B cell (primary cell): ENCODE measurements at regions not wholly inside any gene's neighbourhood (a gene's known extent, or its start where the extent isn't known, plus 50 kb on each side); places are given as distances from the start of the nearest gene placed in this dataset.

Experiments
- ATAC-seq: fragments of 200-7000 bp; cut with Tn5 transposase; one replicate; pipeline ENCODE4 v1.10.0; 2021; ENCODE audit warnings: low read depth, mild to moderate bottlenecking, moderate number of reproducible peaks, moderate library complexity
- CTCF ChIA-PET: fragments of 350-600 bp; sonication (Branson Sonifier 250); formaldehyde crosslinking; loops from one replicate; lab custom pipeline; 2021; ENCODE audit warnings: antibody characterized with exemption, inconsistent platforms; lab: Charles Lee
- POLR2A ChIA-PET: fragments of 350-600 bp; sonication (Branson Sonifier 250); formaldehyde crosslinking; loops from one replicate; lab custom pipeline; 2021; ENCODE audit warnings: antibody characterized with exemption; lab: Charles Lee
- DNase-seq: peaks from one replicate; pipeline ENCODE4 v3.0.0; 2013
- H2AFZ ChIP-seq: 2 replicates; pipeline ENCODE4 v1.6.1; 2012; ENCODE audit warnings: mild to moderate bottlenecking, low read depth, low read length; ENCODE audit not compliant: insufficient read depth, poor library complexity, severe bottlenecking
- H3K27ac ChIP-seq, 2 donors: 1 replicate in 1 of 2; 2 replicates in 1 of 2; pipeline ENCODE4 v1.5.1; 2012 to 2013; ENCODE audit warnings: low read length in 2 of 2, mild to moderate bottlenecking in 2 of 2, moderate library complexity in 1 of 2
- H3K27me3 ChIP-seq, 4 experiments: fragments of 200-600 bp in 1 of 4; sonication (generic) in 1 of 4; replicated peaks in 1 of 4; 1 replicate in 2 of 4; 2 replicates in 2 of 4; pipeline versions ENCODE4 v1.6.1 to v1.7.0; 2013 to 2016; ENCODE audit warnings: low read length in 3 of 4, mild to moderate bottlenecking in 2 of 4, mixed read lengths in 1 of 4, moderate library complexity in 1 of 4; ENCODE audit not compliant: insufficient read depth in 4 of 4, control insufficient read depth in 3 of 4; ENCODE audit errors: control extremely low read depth in 1 of 4
- H3K36me3 ChIP-seq, 2 experiments: replicated peaks in 1 of 2; 1 replicate in 1 of 2; 2 replicates in 1 of 2; pipeline versions ENCODE4 v1.6.1 to v1.7.1; 2013; ENCODE audit warnings: low read length in 1 of 2; ENCODE audit not compliant: insufficient read depth in 2 of 2, control insufficient read depth in 1 of 2; ENCODE audit errors: control extremely low read depth in 1 of 2, extremely low read depth in 1 of 2
- H3K4me1 ChIP-seq, 2 donors: fragments of 200-600 bp in 1 of 2; sonication (generic) in 1 of 2; 1 replicate in 1 of 2; 2 replicates in 1 of 2; pipeline versions ENCODE4 v1.5.1 to v1.6.1; 2013 to 2017; ENCODE audit warnings: low read length in 2 of 2; ENCODE audit not compliant: control insufficient read depth in 2 of 2, insufficient read depth in 2 of 2
- H3K4me2 ChIP-seq: replicated peaks from 2 replicates; pipeline ENCODE3; 2012; ENCODE audit warnings: mild to moderate bottlenecking, low read depth, low read length; ENCODE audit not compliant: poor library complexity, severe bottlenecking
- H3K4me3 ChIP-seq, 5 experiments: fragments of 200-600 bp in 1 of 5; sonication (generic) in 1 of 5; 1 replicate in 3 of 5; 2 replicates in 2 of 5; pipeline versions ENCODE4 v1.5.1 to v1.7.0; 2011 to 2016; ENCODE audit warnings: low read length in 4 of 5, mild to moderate bottlenecking in 4 of 5, low read depth in 2 of 5, control low read depth in 1 of 5, moderate library complexity in 1 of 5; ENCODE audit not compliant: insufficient read depth in 1 of 5; ENCODE audit errors: control extremely low read depth in 1 of 5, extremely low read depth in 1 of 5
- H3K79me2 ChIP-seq: fragments of 200-600 bp; sonication (generic); one replicate; pipeline ENCODE4 v1.6.0; 2016; ENCODE audit warnings: low read length; ENCODE audit not compliant: control insufficient read depth, insufficient read depth
- H3K9ac ChIP-seq: fragments of 200-600 bp; sonication (generic); 2 replicates; pipeline ENCODE4 v1.6.1; 2017; ENCODE audit warnings: mild to moderate bottlenecking, low read length, moderate library complexity
- H3K9me3 ChIP-seq, 3 donors: one replicate each; pipeline versions ENCODE4 v1.6.1 to v1.7.1; 2013; ENCODE audit warnings: low read length in 2 of 3; ENCODE audit not compliant: control insufficient read depth in 2 of 3, insufficient read depth in 1 of 3; ENCODE audit errors: control extremely low read depth in 1 of 3
- H4K20me1 ChIP-seq: 2 replicates; pipeline ENCODE4 v1.6.0; 2012; ENCODE audit warnings: mild to moderate bottlenecking, low read length; ENCODE audit not compliant: insufficient read depth, control insufficient read depth, poor library complexity, severe bottlenecking
- H3K27ac Mint-ChIP-seq: one replicate; pipeline ENCODE4 v1.8.0; 2021; ENCODE audit warnings: mixed read lengths
- H3K27me3 Mint-ChIP-seq: one replicate; pipeline ENCODE4 v1.8.0; 2021; ENCODE audit warnings: mixed read lengths
- H3K4me1 Mint-ChIP-seq: one replicate; pipeline ENCODE4 v1.8.0; 2021; ENCODE audit warnings: mixed read lengths
- H3K4me3 Mint-ChIP-seq: one replicate; pipeline ENCODE4 v1.8.0; 2021; ENCODE audit warnings: mixed read lengths
- H3K9me3 Mint-ChIP-seq: one replicate; pipeline ENCODE4 v1.8.0; 2022; ENCODE audit warnings: mixed read lengths; ENCODE audit not compliant: insufficient read depth
- EZH2 ChIP-seq: IDR thresholded peaks from 2 replicates; pipeline ENCODE4 v1.6.1; 2012; ENCODE audit warnings: borderline replicate concordance, low read depth, mild to moderate bottlenecking, moderate library complexity, low read length; ENCODE audit not compliant: insufficient read depth, poor library complexity, severe bottlenecking
- WGBS: methylation state at CpG from one replicate; pipeline ENCODE4 v1.1.5; 2013; ENCODE audit warnings: missing lambda C conversion rate; ENCODE audit not compliant: insufficient coverage; 5-methylcytosine and 5-hydroxymethylcytosine counted together
- intact Hi-C: fragments of 100-400 bp; cut with micrococcal nuclease; formaldehyde crosslinking; loops from one replicate; pipeline ENCODE4 v1.10.0; 2022
- TF ChIP-seq, protein P1 (sequence below): fragments of 200-600 bp; IDR thresholded peaks from one replicate; pipeline ENCODE4 v1.8.0; 2022; ENCODE audit warnings: antibody characterized with exemption, mild to moderate bottlenecking

- Histone ChIP-seq H3K4me3 (no peak overlapping the region), H4K20me1 (no peaks in the 10 kb centered on the region), H3K27ac (no peak overlapping the region), H3K4me1 (no peaks in the 10 kb centered on the region), H3K36me3 (no peaks in the 10 kb centered on the region), H3K79me2 (no peaks in the 10 kb centered on the region), H3K4me2 (no peak overlapping the region), H3K9me3 (no peaks in the 10 kb centered on the region), H3K9ac (no peak overlapping the region), H3K27me3 (no peaks in the 10 kb centered on the region), H2AFZ (no peak overlapping the region)
- intact Hi-C loops = no loop called here
- WGBS = 85% methylated on average over 2 of the region's 2 CpGs
- peaks cover 22% of the 10 kb centered on the region for H3K27me3 Mint-ChIP-seq
- no peak for DNase-seq
- ChIA-PET POLR2A (no interaction called here), CTCF (no interaction called here)
- H3K4me1 Mint-ChIP-seq = no peaks in the 10 kb centered on the region
- TF ChIP-seq, protein P1, sequence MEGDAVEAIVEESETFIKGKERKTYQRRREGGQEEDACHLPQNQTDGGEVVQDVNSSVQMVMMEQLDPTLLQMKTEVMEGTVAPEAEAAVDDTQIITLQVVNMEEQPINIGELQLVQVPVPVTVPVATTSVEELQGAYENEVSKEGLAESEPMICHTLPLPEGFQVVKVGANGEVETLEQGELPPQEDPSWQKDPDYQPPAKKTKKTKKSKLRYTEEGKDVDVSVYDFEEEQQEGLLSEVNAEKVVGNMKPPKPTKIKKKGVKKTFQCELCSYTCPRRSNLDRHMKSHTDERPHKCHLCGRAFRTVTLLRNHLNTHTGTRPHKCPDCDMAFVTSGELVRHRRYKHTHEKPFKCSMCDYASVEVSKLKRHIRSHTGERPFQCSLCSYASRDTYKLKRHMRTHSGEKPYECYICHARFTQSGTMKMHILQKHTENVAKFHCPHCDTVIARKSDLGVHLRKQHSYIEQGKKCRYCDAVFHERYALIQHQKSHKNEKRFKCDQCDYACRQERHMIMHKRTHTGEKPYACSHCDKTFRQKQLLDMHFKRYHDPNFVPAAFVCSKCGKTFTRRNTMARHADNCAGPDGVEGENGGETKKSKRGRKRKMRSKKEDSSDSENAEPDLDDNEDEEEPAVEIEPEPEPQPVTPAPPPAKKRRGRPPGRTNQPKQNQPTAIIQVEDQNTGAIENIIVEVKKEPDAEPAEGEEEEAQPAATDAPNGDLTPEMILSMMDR = no peak
- TF ChIP-seq EZH2 = no peak
- no peak overlapping the region for H3K4me3 Mint-ChIP-seq
- H3K9me3 Mint-ChIP-seq = peaks cover 2% of the 10 kb centered on the region
- no peak for ATAC-seq
- no peak overlapping the region for H3K27ac Mint-ChIP-seq
Observed at GRCh38 chr5:130975299-130975698, 189.8 kb downstream of the HINT1 start.

- DNase-seq = no peak
- TF ChIP-seq EZH2 = no peak
- TF ChIP-seq, protein P1 = no peak
- no peaks in the 10 kb centered on the region for H3K4me1 ChIP-seq
- no CpG with 5 or more reads among the region's 1 CpG for WGBS
- Mint-ChIP-seq H3K4me1 (no peaks in the 10 kb centered on the region), H3K27ac (no peak overlapping the region), H3K9me3 (peaks cover 2% of the 10 kb centered on the region), H3K27me3 (peaks cover 18% of the 10 kb centered on the region), H3K4me3 (no peak overlapping the region)
- H4K20me1 ChIP-seq = no peaks in the 10 kb centered on the region
- no peak for ATAC-seq
- no peak overlapping the region for H3K4me3 ChIP-seq
- H2AFZ ChIP-seq = no peak overlapping the region
- CTCF ChIA-PET = no interaction called here
- no peak overlapping the region for H3K9ac ChIP-seq
- no peaks in the 10 kb centered on the region for H3K27me3 ChIP-seq
- intact Hi-C loops = no loop called here
- H3K4me2 ChIP-seq = no peak overlapping the region
- H3K79me2 ChIP-seq = no peaks in the 10 kb centered on the region
- POLR2A ChIA-PET = no interaction called here
- no peaks in the 10 kb centered on the region for H3K9me3 ChIP-seq
- no peak overlapping the region for H3K27ac ChIP-seq
- no peaks in the 10 kb centered on the region for H3K36me3 ChIP-seq
Observed at GRCh38 chr5:130974021-130974683, 190.9 kb downstream of the HINT1 start.
